Limb (tissue), 2 donors: ENCODE measurements at regions not wholly inside any gene's neighbourhood (a gene's known extent, or its start where the extent isn't known, plus 50 kb on each side); places are given as distances from the start of the nearest gene placed in this dataset.
"Not testable (repeated sequence)": the region's sequence is repeated elsewhere in the genome, so short reads cannot be mapped to it uniquely, and the experiment has no call there.

Experiments
- DNase-seq, 2 donors: peaks; one replicate each; pipeline ENCODE4 v3.0.0-alpha.2; 2016; ENCODE audit errors: extremely low spot score in 2 of 2

DNA sequence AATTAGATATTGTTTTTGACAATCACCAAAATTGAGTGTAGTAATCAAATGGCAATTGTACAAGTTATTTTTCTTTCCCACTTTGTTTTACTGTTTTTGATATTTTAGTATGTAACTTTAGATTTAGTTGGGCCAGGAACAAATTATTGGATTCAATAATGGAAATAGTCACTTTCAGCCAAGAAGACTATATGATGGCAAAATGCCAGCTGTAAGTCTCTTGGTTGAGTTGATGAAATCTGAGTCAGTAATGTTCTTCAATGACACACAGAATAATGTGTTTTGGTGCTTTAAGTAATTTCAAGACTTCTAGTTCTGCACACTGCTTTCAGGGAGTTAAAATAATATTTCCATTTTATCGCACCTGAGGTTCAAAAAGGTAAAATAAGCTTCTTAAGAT lies 2022.0 kb upstream of the CELF4 start:
- peak in 1 of 2 donors; percentile 49 for DNase-seq

DNA sequence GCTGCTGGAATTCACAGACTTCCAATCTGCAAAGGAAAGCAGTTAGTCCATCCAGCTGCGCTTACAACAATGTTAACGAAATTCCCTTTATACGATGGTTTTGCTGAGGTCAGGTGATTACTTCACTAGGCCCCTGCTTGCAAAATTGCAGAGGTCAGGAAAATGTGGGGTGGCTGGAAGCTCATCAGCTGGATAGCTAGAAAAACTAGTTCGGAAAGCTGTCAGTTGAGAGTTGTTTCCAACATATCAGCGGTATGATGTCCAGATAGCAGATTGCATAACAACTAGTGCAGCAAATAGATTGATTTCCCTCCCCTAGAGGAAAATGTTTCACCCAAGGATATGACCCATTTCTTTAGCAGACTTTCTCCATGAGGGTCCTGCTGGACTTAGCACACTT lies 2021.1 kb upstream of the CELF4 start:
- DNase-seq, result no peak

DNA sequence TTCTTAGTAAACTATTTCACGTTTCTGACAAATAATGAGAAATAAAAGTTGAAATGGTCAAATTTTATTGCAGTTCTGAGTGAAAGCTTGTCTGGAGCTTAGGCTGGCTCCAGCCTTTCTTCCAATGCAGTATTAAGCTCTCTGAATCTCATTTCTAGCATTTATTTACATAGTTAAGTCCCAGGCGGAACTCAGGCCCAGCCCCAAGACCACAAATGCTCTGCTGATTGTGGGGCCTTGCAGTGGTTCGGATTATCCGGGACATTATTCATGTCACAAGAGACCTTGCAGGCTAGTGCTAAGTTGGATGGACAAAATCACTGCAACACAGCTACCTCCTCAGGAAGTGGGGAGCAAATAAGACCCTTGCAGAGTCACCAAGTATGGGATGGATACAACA lies 2009.3 kb upstream of the CELF4 start:
- no peak for DNase-seq

DNA sequence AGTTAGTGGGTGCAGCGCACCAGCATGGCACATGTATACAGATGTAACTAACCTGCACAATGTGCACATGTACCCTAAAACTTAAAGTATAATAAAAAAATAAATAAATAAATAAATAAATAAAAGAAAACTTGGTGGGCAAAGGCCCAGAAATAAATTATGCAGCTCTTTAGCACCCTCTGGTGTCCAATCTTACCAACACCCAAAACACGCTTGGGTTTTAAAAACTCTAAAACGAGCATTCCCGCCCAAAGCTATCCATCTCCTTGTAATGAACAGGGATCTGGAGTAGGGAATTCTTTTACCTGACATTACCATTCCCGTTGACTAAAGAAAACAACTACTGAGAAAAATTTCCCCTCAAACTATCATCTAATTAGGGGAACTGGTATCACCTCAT lies 2005.9 kb upstream of the CELF4 start:
- no peak for DNase-seq

DNA sequence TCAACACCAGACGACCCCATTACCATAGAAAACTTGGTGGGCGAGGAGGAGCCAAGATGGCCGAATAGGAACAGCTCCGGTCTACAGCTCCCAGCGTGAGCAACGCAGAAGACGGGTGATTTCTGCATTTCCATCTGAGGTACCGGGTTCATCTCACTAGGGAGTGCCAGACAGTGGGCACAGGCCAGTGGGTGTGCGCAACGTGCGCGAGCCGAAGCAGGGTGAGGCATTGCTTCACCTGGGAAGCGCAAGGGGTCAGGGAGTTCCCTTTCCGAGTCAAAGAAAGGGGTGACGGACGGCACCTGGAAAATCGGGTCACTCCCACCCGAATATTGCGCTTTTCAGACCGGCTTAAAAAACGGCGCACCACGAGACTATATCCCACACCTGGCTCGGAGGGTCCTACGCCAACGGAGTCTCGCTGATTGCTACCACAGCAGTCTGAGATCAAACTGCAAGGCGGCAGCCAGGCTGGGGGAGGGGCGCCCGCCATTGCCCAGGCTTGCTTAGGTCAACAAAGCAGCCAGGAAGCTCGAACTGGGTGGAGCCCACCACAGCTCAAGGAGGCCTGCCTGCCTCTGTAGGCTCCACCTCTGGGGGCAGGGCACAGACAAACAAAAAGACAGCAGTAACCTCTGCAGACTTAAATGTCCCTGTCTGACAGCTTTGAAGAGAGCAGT lies 2000.1 kb upstream of the CELF4 start:
- not testable (repeated sequence) for DNase-seq

DNA sequence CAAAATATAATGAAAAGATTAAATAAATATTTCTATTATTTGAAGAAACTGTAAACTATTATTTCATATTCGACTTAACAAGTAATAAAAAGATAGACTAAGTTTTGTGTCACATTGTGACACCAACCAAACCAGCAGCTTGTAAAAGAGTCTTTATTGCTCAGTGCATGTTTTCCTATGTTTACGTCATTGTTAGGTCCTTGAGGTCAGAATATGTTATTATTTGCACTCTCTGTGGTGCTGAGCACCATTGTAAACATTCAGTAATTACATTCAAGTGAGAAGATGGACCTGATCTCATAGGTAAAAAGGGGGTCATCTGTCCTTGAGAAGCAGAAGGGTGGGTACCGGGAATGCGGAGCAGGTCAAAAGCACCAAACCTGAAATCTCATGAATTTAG lies 1999.1 kb upstream of the CELF4 start:
- DNase-seq, result no peak

DNA sequence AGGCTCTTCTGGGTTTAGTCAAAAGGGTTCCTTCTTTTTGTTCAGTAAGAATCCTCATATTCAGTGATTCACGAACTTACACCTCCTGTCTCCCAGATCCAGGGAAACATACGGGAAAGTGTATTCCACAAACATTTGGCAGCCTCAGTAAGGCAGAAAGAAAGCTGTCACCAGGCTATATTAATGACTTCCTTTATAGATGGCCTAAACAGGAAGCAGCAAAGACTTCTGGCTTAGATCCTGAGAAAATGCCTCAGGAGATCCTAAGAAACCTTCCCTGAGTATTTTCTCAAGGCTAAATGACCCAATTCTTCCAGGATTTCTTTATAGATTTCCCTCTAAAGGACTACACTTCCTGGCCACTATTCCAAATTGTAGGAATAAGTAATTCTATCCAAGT lies 1995.5 kb upstream of the CELF4 start:
- peak in 1 of 2 donors; percentile 58 for DNase-seq

DNA sequence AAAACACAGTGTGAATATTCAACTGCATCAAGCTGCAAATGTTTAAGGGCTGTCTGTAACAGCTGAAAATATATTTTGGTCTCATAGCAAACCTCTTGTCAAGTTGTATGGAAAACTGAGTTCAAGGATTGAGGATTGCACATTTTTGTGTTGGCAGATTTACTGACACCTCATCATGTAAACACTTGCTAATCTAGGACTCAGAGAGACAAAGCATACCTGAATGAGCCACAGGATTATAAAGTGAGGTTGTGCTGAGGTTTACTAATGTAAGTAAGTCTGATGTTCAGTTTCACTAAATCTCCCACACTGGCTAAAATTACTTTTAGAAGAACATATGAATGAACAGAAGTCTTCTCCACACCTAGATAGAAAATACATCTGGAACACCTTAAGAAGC lies 1993.1 kb upstream of the CELF4 start:
- no peak for DNase-seq

DNA sequence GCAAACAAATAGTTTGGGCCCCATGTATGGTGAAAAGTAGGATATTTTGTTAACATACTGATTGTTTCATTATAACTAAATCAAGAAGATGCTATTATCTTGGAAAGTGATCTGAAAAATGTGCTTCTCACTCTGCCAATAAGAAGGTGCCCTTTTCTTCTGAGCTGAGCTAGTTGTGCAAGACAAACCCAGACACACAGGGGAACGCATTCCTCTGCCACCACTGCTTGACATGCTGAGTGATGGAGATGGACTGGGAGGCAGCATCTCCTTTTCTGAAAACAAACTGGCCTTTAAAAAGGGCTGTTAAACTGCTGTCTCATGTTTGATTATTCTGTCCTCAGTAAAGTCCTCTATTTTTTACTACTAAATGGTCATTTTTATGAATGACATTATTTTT lies 1989.9 kb upstream of the CELF4 start:
- no peak for DNase-seq

DNA sequence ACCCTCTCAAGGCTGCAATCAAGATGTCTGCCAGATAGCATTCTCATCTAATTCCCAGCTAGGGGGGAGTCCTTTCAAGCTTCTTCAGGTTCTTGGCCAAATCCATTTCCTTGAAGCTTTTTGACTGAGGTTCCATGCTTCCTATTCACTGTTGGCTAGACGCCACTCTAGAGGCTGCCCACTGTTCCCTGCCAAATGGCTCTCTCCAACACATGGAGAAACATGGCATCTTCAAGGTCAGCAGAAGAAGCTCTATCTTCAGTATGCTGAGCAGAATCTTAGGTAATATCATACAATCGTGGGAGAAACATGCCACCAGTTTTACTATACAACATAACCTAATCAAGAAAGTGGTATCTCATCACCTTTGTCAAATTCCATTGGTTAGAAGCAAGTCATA lies 1985.1 kb upstream of the CELF4 start:
- DNase-seq, result no peak

DNA sequence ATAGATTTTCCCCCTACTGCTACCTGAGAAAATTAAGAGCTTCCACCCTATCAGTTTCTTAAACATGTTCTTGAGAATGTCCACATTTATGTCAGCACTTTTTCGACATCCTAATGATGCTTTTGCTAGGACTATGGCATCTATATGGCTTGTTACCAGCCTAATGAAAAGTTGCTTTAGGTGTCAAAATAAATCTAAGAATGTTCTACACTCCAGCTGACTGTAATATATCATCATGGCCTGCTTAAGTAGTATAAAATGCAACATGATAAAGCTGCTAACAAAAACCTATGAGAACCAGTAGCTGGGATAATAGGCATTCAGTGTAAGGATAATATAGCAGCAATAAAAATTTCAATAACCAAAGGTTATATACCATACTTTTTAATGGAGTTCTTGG lies 1983.5 kb upstream of the CELF4 start:
- no peak for DNase-seq

DNA sequence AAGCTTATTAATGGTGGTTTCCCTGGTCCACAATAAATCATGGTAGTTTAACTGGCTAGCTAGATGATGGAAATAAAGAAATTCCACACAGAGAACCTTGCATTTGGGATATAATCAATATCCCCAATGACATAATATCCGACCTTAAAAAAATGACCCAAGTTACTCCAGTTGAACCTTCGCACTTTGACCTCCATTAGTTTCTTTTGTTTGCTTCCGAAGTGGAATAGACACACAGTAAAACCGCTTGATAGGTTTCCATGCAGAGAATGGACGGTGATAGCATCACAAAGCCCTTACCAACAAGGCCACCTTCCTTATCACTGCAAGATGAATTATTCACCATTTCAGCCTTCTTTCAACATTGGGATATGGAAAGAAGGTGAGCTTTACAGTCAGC lies 1966.1 kb upstream of the CELF4 start:
- no peak for DNase-seq

DNA sequence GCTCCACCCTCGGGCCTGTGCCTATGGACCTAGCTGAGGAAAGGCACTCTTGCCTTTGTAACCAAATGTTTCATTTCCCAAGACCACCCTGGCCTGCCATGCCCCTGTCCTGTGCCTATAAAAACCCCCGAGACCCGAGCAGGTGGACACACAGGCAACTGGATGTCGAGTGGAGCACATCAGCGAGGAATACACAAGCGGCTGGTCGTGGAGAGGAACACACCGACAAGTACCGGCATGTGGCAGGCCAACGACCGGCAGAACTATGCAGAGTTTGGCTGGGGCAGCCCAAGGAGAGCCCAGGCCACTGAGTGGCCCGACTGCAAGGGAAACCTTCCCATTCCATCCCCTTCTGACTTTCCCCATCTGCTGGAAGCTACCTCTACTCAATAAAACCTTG lies 1963.8 kb upstream of the CELF4 start:
- no peak for DNase-seq

DNA sequence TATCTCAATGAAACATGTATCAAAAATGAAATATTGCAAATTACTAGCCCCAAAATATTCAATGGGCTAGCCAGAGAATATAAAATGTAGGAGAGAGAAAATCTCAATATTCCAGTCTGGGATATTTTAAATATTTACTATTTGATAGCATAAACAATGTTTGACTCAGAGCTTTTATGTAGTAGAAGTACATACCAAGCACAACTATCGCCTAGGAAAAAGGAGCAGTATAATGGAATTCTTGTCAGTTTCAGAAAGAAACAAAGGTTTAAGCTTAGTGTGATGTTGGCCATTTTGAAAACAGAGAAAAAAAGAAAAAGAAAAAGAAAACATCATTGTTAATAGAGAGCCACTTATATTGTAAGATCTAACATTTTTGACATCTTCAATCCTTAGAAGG lies 1961.9 kb upstream of the CELF4 start:
- no peak for DNase-seq

DNA sequence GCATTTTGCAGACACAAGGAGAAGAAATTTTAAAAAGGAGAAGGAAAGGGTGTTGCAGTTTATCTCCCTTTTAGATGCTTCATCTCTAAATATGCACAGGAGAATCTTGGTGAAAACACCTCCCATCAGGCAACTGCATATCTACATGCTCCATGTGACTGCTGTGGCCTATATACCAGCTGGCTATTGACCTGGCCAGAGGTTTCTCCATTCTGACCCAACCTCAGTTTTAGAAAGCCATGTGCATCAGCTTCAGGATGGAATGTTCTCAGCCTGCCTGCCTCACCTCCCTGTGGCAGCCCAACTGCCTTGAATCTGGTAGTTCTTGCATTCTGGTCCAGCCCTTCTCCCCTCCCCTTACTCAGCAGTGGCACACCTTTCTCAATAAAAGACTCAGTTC lies 1958.8 kb upstream of the CELF4 start:
- no peak for DNase-seq

DNA sequence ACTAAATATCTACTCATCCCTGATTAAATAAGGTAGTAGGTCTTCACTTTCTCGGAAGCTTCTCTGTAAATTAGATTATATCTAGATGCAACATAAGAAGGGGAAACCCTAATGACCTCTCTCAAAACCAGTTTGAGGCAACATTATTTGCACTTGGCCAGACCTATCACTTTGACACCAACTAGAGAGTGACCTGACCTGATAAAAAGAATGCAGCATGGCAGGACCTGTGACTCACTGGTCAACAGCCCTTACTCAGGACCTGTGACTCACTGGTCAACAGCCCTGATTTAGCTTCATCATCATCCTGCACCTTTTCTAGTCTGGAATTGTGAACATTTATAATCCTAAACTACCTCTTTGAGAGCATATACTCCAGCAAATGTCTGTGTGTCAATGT lies 1957.7 kb upstream of the CELF4 start:
- no peak for DNase-seq

DNA sequence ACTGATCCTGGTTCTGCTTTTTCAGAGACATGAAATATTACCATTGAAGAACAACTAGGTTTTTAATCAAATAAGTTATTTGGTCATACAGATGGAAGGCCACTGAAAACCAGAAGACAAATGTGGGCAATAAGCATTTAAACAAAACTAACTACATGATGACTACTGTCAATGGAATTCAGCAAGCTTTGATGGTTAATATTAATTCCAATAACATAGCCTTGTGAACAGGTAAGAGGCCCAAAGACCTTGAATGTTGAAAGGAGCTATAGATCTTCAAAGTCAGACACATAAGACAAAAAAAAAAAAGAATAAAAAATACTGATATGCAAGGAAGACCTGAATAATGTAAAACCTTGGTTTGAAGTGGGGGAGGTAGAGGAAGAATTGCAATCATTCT lies 1955.6 kb upstream of the CELF4 start:
- no peak for DNase-seq

DNA sequence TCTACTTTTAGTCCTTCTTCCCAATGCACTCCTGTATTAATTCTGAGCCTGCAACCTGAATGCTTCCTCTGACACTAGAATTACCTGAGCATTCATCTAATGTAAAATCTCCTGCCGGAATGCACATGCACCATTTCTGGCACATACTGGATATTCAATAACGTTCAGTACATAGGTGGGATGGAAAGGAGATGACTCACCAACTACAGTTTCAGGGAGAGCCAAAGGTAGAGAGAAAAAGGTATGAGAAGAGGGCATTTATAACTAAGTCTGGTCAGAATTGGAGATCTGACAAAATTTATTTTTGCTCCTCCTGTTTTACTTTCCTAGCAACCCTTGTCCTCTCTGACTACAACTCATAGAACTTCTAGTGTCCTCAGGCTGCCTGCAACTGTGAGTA lies 1954.1 kb upstream of the CELF4 start:
- DNase-seq, result no peak

DNA sequence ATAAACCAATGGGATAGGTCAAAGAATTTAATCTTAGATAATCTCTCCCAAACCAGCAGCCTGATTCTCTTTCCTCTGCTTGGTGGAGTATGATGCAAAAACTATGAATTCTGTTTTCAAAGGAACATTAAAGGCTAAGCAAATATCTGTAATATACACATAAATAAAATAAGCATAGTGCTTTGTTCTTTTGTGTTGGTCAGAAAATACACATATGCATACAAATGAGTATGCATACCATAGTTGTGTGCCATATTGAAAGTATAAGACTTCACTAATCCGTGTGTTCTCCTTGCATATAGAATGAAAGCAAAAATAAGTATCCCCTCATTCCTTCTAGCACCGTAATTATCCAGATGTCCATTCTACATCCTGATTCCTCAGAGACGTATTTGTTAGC lies 1949.7 kb upstream of the CELF4 start:
- no peak for DNase-seq

DNA sequence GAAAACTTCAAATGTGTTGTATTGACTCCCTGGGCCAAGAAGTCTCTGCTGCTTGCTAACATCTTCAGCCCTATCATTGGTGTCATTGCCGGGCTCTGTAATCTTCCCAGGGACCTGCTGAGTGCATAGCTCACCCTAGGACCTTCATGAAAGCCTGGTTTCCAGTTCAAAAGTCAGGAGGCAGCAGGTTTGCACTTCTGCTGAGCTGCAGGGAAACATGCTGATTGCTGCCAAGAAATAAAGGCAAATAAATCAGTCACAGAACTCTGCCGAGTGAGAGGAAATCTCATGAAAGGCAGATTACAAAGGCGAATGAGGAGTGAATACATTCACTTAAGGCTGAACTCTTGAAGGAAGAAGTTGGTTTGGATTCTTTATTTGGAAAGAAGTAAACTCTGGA lies 1947.6 kb upstream of the CELF4 start:
- DNase-seq, result no peak

DNA sequence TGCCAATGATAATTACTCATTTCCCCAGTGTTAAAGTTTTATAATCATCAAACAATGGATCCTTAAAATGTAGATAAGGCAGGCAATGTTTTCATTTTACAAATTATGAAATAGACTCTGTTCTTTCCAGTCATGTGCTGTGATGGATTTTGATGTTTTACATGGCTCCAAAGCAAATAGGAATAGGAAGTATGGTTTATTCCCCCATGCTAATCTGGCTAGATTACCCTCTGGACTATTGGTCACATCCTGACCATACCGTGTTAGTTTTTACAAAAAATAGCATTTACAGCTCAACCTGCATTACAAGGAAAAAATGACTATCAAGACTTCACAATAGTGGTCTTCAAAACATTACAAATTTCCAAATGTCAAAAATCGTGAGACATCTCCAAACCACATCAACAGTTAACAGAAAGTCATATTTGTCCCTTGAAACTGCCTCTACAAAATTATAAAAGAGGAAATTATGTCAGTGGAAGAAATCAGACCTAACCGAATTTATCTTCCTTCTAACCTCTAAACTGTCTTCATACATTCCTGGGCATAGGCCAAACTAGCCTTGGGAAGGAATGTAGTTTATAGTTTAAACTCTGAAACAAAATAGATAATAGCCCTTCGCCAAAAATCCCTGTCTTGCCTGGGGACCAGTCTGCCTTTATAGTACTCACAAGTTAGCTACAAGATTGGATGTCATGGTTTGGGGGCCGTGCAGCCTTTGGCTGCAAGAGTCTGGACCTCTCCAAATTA lies 1941.2 kb upstream of the CELF4 start:
- DNase-seq, result no peak

DNA sequence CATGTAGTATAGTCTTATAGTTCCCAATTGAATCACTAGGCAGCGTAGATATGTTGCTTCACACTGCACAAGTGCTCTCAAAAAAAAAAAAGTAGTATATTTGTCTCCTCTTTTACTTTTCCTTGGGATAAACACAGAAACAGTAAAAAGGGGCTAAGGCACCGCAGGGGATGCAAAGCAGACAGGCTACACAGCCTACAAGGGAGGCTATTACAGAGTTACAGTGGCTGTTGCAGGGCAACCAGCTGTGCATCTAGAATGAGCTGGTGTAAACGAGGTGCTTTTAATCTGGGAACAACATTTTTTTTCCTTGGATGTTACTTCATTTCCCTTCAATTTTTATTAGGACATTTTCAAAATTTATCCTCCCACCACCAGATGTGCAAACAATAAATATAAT lies 1934.7 kb upstream of the CELF4 start:
- DNase-seq, result no peak

DNA sequence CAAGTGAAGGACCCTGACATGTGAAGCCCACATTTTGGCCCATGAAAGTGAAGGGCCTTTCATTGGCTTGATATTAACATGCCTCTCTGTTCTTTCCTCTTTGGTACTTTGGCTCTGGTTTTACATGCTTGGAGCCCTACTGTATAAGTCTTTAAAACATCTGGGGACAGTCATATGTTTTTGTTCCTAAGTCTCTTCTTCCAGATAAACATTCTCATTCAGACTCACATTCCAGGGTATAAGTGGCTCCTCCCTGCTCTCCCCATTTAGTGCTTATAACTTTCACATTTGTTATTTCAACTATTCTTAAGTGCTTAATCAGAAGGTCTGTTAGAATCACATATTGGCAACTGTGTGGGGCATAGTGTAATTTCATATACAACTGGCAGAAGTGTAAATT lies 1932.2 kb upstream of the CELF4 start:
- no peak for DNase-seq
